Gastrocnemius medialis (tissue), 4 donors: ENCODE measurements at regions not wholly inside any gene's neighbourhood (a gene's known extent, or its start where the extent isn't known, plus 50 kb on each side); places are given as distances from the start of the nearest gene placed in this dataset.

ENCODE experiments used
- CTCF ChIP-seq, 5 experiments: fragments of 450-650 bp in 3 of 5; fragments of 200-600 bp in 2 of 5; sonication (generic) in 2 of 5; IDR thresholded peaks in 4 of 5; conservative IDR thresholded peaks in 1 of 5; 1 replicate in 4 of 5; 2 replicates in 1 of 5; pipeline ENCODE4 v1.5.1; 2016 to 2019; ENCODE audit warnings: antibody characterized with exemption in 5 of 5, mild to moderate bottlenecking in 3 of 5, moderate library complexity in 3 of 5
- POLR2A ChIP-seq, 2 donors: fragments of 450-650 bp; IDR thresholded peaks; one replicate each; pipeline ENCODE4 v1.6.1; 2017; ENCODE audit warnings: antibody characterized with exemption in 2 of 2, mild to moderate bottlenecking in 2 of 2, moderate library complexity in 2 of 2

- TF ChIP-seq CTCF (IDR thresholded peaks at IDR 0.05 in 4 of 5, conservative IDR thresholded peaks at IDR 0.05 in 1 of 5) (no peak), POLR2A (IDR thresholded peaks at IDR 0.05) (no peak)
Observed at GRCh38 chr14:38855513-38855912, 247.5 kb downstream of the SEC23A start.
